Smooth muscle cell (in vitro differentiated cells): ENCODE measurements at regions not wholly inside any gene's neighbourhood (a gene's known extent, or its start where the extent isn't known, plus 50 kb on each side); places are given as distances from the start of the nearest gene placed in this dataset.

ENCODE experiments used
- DNase-seq: peaks from one replicate; lab custom pipeline; 2025; ENCODE audit not compliant: unreplicated experiment; lab: John Stamatoyannopoulos, UW
- H2AFZ ChIP-seq: fragments of 200-600 bp; sonication (generic); 2 replicates; pipeline ENCODE4 v1.6.0; 2016; ENCODE audit warnings: antibody characterized with exemption, low read depth, mild to moderate bottlenecking
- H3F3A ChIP-seq: fragments of 200-600 bp; sonication (generic); 2 replicates; pipeline ENCODE4 v1.6.0; 2017; ENCODE audit warnings: antibody characterized with exemption, low read depth
- H3K27ac ChIP-seq: fragments of 200-600 bp; sonication (generic); 2 replicates; pipeline ENCODE4 v1.5.1; 2016; ENCODE audit warnings: low read depth, mild to moderate bottlenecking
- H3K27me3 ChIP-seq: fragments of 200-600 bp; sonication (generic); 2 replicates; pipeline ENCODE4 v1.6.1; 2016; ENCODE audit warnings: low read depth, mild to moderate bottlenecking
- H3K36me3 ChIP-seq: fragments of 200-600 bp; sonication (generic); 2 replicates; pipeline ENCODE4 v1.5.1; 2016; ENCODE audit warnings: low read depth
- H3K4me1 ChIP-seq: fragments of 200-600 bp; sonication (generic); 2 replicates; pipeline ENCODE4 v1.5.1; 2016; ENCODE audit warnings: low read depth
- H3K4me2 ChIP-seq: fragments of 200-600 bp; sonication (generic); 2 replicates; pipeline ENCODE4 v1.6.0; 2016; ENCODE audit warnings: mild to moderate bottlenecking
- H3K4me3 ChIP-seq: fragments of 200-600 bp; sonication (generic); 2 replicates; pipeline ENCODE4 v1.5.1; 2016; ENCODE audit warnings: mild to moderate bottlenecking
- H3K79me2 ChIP-seq: fragments of 200-600 bp; sonication (generic); 2 replicates; pipeline ENCODE4 v1.6.0; 2016; ENCODE audit warnings: low read depth, mild to moderate bottlenecking
- H3K9ac ChIP-seq: fragments of 200-600 bp; sonication (generic); 2 replicates; pipeline ENCODE4 v1.6.0; 2016; ENCODE audit warnings: low read depth
- H3K9me3 ChIP-seq: fragments of 200-600 bp; sonication (generic); replicated peaks from 2 replicates; pipeline ENCODE4 v1.5.1; 2016; ENCODE audit warnings: low read depth
- H4K20me1 ChIP-seq: fragments of 200-600 bp; sonication (generic); 2 replicates; pipeline ENCODE4 v1.6.0; 2016; ENCODE audit warnings: low read depth
- WGBS: methylation state at CpG from one replicate; pipeline ENCODE4 v1.1.7; 2016; ENCODE audit warnings: low lambda C conversion rate; 5-methylcytosine and 5-hydroxymethylcytosine counted together
- TF ChIP-seq, protein P1 (sequence below): fragments of 200-600 bp; sonication (generic); IDR thresholded peaks from 2 replicates; pipeline ENCODE4 v1.5.1; 2017; ENCODE audit warnings: borderline replicate concordance, mild to moderate bottlenecking, antibody characterized with exemption; ENCODE audit not compliant: insufficient read depth, poor library complexity, severe bottlenecking

DNA sequence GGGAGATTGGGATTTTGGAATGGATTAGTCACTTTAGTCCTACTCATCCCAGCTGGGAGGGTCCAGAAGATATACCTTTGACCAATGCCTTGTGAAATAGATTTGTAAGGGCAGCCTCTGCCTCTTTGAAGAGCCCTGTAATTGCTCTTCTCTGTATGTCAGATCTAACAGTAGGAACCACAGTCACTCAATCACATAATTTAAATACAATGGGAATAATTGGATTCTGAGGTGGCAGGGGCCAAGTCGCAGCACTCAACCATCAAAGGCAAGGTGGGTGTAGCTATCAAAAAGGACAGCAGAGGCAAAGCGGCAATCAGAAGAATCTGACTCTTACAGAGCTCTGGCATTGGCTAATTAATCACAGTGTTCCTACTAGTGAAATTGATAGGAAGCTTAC, 650.9 kb upstream of the ANKRD30A start:
- Histone ChIP-seq H3K4me2 (no peak overlapping the region), H4K20me1 (no peaks in the 10 kb centered on the region), H3K36me3 (no peaks in the 10 kb centered on the region), H3K9ac (no peak overlapping the region), H2AFZ (no peak overlapping the region), H3K27ac (no peak overlapping the region), H3F3A (no peaks in the 10 kb centered on the region), H3K4me1 (no peaks in the 10 kb centered on the region), H3K9me3 (no peaks in the 10 kb centered on the region), H3K79me2 (no peaks in the 10 kb centered on the region), H3K4me3 (no peak overlapping the region), H3K27me3 (no peaks in the 10 kb centered on the region)
- DNase-seq, result no peak
- 85% methylated on average over 2 of the region's 2 CpGs for WGBS
- TF ChIP-seq, protein P1, sequence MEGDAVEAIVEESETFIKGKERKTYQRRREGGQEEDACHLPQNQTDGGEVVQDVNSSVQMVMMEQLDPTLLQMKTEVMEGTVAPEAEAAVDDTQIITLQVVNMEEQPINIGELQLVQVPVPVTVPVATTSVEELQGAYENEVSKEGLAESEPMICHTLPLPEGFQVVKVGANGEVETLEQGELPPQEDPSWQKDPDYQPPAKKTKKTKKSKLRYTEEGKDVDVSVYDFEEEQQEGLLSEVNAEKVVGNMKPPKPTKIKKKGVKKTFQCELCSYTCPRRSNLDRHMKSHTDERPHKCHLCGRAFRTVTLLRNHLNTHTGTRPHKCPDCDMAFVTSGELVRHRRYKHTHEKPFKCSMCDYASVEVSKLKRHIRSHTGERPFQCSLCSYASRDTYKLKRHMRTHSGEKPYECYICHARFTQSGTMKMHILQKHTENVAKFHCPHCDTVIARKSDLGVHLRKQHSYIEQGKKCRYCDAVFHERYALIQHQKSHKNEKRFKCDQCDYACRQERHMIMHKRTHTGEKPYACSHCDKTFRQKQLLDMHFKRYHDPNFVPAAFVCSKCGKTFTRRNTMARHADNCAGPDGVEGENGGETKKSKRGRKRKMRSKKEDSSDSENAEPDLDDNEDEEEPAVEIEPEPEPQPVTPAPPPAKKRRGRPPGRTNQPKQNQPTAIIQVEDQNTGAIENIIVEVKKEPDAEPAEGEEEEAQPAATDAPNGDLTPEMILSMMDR, result no peak

DNA sequence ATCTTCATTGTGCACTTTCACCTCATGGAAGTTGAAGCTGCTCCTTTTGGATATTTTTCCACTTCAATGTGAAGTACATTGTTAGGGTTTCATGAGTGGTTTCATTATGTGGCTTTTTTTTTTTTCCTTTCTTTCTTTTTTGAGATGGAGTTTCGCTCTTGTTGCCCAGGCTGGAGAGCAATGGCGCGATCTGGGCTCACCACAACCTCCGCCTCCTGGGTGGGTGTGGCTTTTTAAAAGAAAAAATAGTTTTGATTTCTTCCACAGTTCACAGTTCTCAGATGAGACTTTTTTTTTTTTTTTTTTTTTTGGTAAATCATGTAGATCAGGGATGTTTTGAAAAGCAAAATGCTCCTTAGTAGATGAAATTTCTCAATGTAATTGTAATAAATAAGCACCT, 652.3 kb upstream of the ANKRD30A start:
- no peaks in the 10 kb centered on the region for H3F3A ChIP-seq
- no peaks in the 10 kb centered on the region for H3K79me2 ChIP-seq
- WGBS, result 97% methylated on average over 4 of the region's 4 CpGs
- H3K4me3 ChIP-seq, result no peak overlapping the region
- no peaks in the 10 kb centered on the region for H3K4me1 ChIP-seq
- no peaks in the 10 kb centered on the region for H3K36me3 ChIP-seq
- no peak overlapping the region for H3K27ac ChIP-seq
- H3K4me2 ChIP-seq, result no peak overlapping the region
- DNase-seq, result no peak
- H3K27me3 ChIP-seq, result no peaks in the 10 kb centered on the region
- H3K9ac ChIP-seq, result no peak overlapping the region
- no peaks in the 10 kb centered on the region for H4K20me1 ChIP-seq
- H3K9me3 ChIP-seq, result no peaks in the 10 kb centered on the region
- TF ChIP-seq, protein P1, result no peak
- no peak overlapping the region for H2AFZ ChIP-seq

DNA sequence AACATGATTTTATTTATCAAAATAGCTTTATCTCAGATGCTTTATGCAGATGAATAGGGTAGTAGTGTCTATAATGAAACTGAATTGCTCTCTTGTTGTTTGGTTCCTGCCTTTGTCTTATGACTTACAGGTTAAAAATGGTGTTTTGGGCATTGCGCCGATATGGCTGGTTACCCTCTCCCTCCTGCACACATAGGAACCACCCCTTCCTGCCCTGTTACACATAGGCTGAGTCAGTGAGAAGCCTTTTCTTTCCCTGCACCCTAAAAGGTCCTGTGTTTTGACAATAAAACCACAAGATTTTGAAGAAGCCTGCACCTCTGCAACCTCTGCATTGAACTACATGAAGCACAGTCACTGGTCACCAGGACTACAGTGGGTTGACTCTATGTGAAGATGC, 655.8 kb upstream of the ANKRD30A start:
- Histone ChIP-seq H3K79me2 (no peaks in the 10 kb centered on the region), H3K36me3 (no peaks in the 10 kb centered on the region), H3F3A (no peaks in the 10 kb centered on the region), H3K27ac (no peak overlapping the region), H3K4me3 (no peak overlapping the region), H3K4me2 (no peak overlapping the region), H3K4me1 (no peaks in the 10 kb centered on the region), H2AFZ (no peak overlapping the region), H3K27me3 (no peaks in the 10 kb centered on the region), H4K20me1 (no peaks in the 10 kb centered on the region), H3K9ac (no peak overlapping the region), H3K9me3 (no peaks in the 10 kb centered on the region)
- no peak for DNase-seq
- WGBS, result 94% methylated on average over 2 of the region's 2 CpGs
- TF ChIP-seq, protein P1, result no peak

DNA sequence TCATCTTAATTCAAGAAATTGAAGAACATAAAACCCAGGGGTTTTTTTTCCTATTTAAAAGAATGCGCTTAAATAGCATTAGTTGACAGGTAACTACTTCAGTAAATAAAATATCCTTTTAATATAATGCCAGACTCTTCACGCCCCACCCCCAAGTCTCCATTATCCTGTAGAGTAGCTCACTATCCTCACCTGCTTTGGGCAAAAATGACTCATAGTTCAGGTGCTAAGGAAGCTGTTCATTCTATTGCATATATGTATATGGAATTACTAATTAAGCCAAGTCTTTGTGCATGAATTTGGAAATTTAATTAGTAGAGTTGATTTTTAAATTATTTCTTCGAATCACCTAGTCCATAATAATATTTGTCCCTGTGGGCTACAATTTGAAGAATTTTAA, 656.8 kb upstream of the ANKRD30A start:
- TF ChIP-seq, protein P1, result no peak
- Histone ChIP-seq H3F3A (no peaks in the 10 kb centered on the region), H3K9ac (no peak overlapping the region), H4K20me1 (no peaks in the 10 kb centered on the region), H3K27ac (no peak overlapping the region), H3K9me3 (no peaks in the 10 kb centered on the region), H3K79me2 (no peaks in the 10 kb centered on the region), H3K4me1 (no peaks in the 10 kb centered on the region), H2AFZ (peak overlapping the region; percentile 34), H3K4me3 (no peak overlapping the region), H3K27me3 (no peaks in the 10 kb centered on the region), H3K36me3 (no peaks in the 10 kb centered on the region), H3K4me2 (no peak overlapping the region)
- DNase-seq, result no peak
- WGBS, result 96% methylated on average over 3 of the region's 3 CpGs
